A549 (cell line): ENCODE measurements at regions not wholly inside any gene's neighbourhood (a gene's known extent, or its start where the extent isn't known, plus 50 kb on each side); places are given as distances from the start of the nearest gene placed in this dataset.

Source experiments
- CBX8 ChIP-seq: fragments of 200-600 bp; sonication (generic); IDR thresholded peaks from 2 replicates; pipeline ENCODE4 v1.6.1; 2016
- CHD4 ChIP-seq: fragments of 200-600 bp; sonication (generic); IDR thresholded peaks from 2 replicates; pipeline ENCODE4 v1.6.1; 2016; ENCODE audit warnings: antibody characterized with exemption, mild to moderate bottlenecking, borderline replicate concordance
- CTCF ChIP-seq: fragments of >200 bp; sonication (Bioruptor Twin); formaldehyde crosslinking; IDR thresholded peaks from 3 replicates; pipeline ENCODE4 v1.5.1; 2016
- E2F6 ChIP-seq: IDR thresholded peaks from 2 replicates; pipeline ENCODE4 v1.6.1; 2012; ENCODE audit warnings: low read depth, borderline replicate concordance
- MAX ChIP-seq: IDR thresholded peaks from 2 replicates; pipeline ENCODE4 v1.6.1; 2012
- NPAS2 ChIP-seq: fragments of 250-450 bp; sonication (Bioruptor Pico); IDR thresholded peaks from 2 replicates; pipeline ENCODE4 v1.8.0; 2022; ENCODE audit warnings: mild to moderate bottlenecking, moderate library complexity, borderline replicate concordance
- PBX3 ChIP-seq: IDR thresholded peaks from 2 replicates; pipeline ENCODE4 v1.6.1; 2012
- POLR2A ChIP-seq: IDR thresholded peaks from 2 replicates; pipeline ENCODE4 v1.6.1; 2012; ENCODE audit warnings: mild to moderate bottlenecking, low read length
- RCOR1 ChIP-seq: fragments of 150-350 bp; IDR thresholded peaks from 2 replicates; pipeline ENCODE4 v1.6.1; 2014; ENCODE audit warnings: antibody characterized with exemption, low read length, low read depth
- REST ChIP-seq: fragments of 200-600 bp; sonication (generic); IDR thresholded peaks from 2 replicates; pipeline ENCODE4 v1.6.1; 2016; ENCODE audit warnings: antibody characterized with exemption, mild to moderate bottlenecking, moderate library complexity
- RFX5 ChIP-seq: fragments of 450-650 bp; IDR thresholded peaks from 2 replicates; pipeline ENCODE4 v1.7.1; 2014; ENCODE audit warnings: antibody characterized with exemption, mild to moderate bottlenecking, moderate library complexity
- SMC3 ChIP-seq: fragments of >200 bp; sonication (Bioruptor Twin); formaldehyde crosslinking; IDR thresholded peaks from 3 replicates; pipeline ENCODE4 v1.6.1; 2018; ENCODE audit warnings: inconsistent platforms
- SREBF2 ChIP-seq: fragments of 450-650 bp; IDR thresholded peaks from 2 replicates; pipeline ENCODE4 v1.6.1; 2014; ENCODE audit warnings: mild to moderate bottlenecking, moderate library complexity

GRCh38 chr9:94182532-94182931, 76.6 kb upstream of the ZNF169 start:
- no peak for TF ChIP-seq MAX
- TF ChIP-seq CTCF = no peak
- no peak for TF ChIP-seq E2F6
- no peak for TF ChIP-seq CBX8
- no peak for TF ChIP-seq POLR2A
- TF ChIP-seq REST = no peak
- TF ChIP-seq NPAS2 = no peak
- TF ChIP-seq RFX5 = no peak
- no peak for TF ChIP-seq SREBF2
- TF ChIP-seq CHD4 = no peak
- TF ChIP-seq PBX3 = no peak
- TF ChIP-seq RCOR1 = no peak
- no peak for TF ChIP-seq SMC3
